GM18505 (cell line): ENCODE measurements at regions not wholly inside any gene's neighbourhood (a gene's known extent, or its start where the extent isn't known, plus 50 kb on each side); places are given as distances from the start of the nearest gene placed in this dataset.
"Not testable (repeated sequence)": the region's sequence is repeated elsewhere in the genome, so short reads cannot be mapped to it uniquely, and the experiment has no call there.

ENCODE experiments used
- ATAC-seq: cut with Tn5 transposase; IDR thresholded peaks from one replicate; pipeline ENCODE4 v1.9.1; 2021; ENCODE audit not compliant: unreplicated experiment
- POLR2A ChIP-seq: IDR thresholded peaks from 4 replicates; pipeline ENCODE4 v1.6.1; 2011; ENCODE audit warnings: borderline replicate concordance; ENCODE audit not compliant: insufficient read depth, insufficient read length; ENCODE audit errors: extremely low read depth

DNA sequence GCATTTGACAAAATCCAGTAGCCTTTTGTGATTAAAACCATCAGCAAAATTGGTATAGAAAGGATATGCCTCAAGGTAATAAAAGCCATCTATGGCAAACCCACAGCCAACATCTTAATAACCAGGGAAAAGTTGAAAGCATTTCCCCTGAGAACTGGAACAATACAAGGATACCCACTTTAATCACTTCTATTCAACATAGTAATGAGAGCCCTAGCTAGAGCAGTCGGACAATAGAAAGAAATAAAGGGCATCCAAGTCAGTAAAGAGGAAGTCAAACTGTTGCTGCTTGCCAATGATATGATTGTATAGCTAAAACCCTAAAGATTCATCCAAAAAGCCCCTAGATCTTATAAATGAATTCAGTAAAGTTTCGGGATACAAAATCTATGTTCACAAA lies 1510.3 kb downstream of the PCDH9 start:
- no peak for TF ChIP-seq POLR2A

GRCh38 chr13:65710514-65710913 lies 1519.6 kb downstream of the PCDH9 start:
- ATAC-seq: no peak
- no peak for TF ChIP-seq POLR2A

More for the DNA sequence above, 1510.3 kb downstream of the PCDH9 start:
- ATAC-seq: no peak

GRCh38 chr13:65697843-65698242 lies 1532.3 kb downstream of the PCDH9 start:
- ATAC-seq: no peak

GRCh38 chr13:65679240-65679639 lies 1550.9 kb downstream of the PCDH9 start:
- no peak for ATAC-seq
- TF ChIP-seq POLR2A: no peak

More at GRCh38 chr13:65697843-65698242, 1532.3 kb downstream of the PCDH9 start:
- TF ChIP-seq POLR2A: no peak

DNA sequence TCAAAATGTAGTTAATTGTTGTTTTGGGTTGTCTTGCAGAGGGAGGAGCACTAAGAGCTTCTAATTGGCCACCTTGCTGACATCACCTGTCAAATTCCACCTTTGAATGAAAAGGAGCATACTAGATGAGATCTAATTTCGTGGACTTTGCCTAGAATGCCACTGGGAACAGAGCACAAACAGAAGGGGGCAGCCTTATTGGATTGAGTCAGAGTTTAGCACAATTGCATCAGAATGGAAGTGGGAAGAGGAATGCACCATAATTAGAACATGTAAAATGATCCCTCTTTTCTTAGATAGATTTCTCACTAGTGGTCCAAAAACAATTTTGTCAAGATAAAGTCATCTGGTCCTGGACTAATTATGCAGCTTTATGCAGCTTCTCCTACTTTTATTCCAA lies 1552.2 kb downstream of the PCDH9 start:
- ATAC-seq: no peak
- TF ChIP-seq POLR2A: no peak

DNA sequence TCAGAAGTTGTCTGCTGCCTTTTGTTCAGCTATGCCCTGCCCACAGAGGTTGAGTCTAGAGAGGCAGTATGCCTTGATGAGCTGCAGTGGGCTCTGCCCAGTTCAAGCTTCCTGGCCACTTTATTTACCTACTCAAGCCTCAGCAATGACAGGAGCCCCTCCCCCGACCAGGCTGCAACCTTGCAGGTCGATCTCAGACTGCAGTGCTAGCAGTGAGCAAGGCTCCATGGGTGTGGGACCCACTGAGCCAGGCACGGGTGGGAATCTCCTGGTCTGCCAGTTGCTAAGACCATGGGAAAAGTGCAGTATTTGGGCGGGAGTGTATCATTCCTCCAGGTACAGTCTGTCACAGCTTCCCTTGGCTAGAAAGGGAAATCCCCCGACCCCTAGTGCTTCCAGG lies 1554.8 kb downstream of the PCDH9 start:
- ATAC-seq: not testable (repeated sequence)

- no peak for TF ChIP-seq POLR2A
- no peak for ATAC-seq
Measured at GRCh38 chr13:65670014-65670625, 1560.0 kb downstream of the PCDH9 start.

- no peak for TF ChIP-seq POLR2A
- no peak for ATAC-seq
Measured at GRCh38 chr13:65660731-65661130, 1569.4 kb downstream of the PCDH9 start.

DNA sequence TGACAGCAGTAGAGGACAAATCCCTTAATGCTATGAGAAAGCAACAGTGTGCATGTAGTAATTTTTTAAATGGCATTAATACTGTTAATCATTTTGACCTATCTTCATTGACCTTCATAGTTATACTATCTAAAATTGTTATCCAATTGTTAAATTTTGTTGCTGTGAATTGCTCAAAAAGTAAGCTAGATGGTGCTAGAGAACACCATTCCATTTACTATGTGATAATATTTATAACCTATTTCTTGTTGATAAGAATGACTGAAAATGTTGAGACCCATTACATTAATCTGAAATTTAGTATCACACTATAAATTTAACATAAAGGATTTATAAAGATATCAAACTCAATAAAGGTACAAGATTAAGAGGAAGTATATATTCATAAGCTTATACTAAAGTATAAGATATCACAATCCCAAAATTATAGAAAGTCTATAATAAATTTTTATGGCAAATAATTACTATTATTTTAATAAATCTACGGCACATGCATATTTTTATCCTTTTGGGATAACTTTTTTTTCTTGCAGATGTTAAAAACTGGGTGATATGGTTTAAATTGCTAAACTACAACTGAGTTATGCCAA lies 1573.3 kb downstream of the PCDH9 start:
- no peak for TF ChIP-seq POLR2A
- no peak for ATAC-seq

GRCh38 chr13:65653613-65654012 lies 1576.5 kb downstream of the PCDH9 start:
- ATAC-seq: no peak
- TF ChIP-seq POLR2A: no peak

- no peak for TF ChIP-seq POLR2A
- ATAC-seq: no peak
Measured at GRCh38 chr13:65650321-65650720, 1579.8 kb downstream of the PCDH9 start.

DNA sequence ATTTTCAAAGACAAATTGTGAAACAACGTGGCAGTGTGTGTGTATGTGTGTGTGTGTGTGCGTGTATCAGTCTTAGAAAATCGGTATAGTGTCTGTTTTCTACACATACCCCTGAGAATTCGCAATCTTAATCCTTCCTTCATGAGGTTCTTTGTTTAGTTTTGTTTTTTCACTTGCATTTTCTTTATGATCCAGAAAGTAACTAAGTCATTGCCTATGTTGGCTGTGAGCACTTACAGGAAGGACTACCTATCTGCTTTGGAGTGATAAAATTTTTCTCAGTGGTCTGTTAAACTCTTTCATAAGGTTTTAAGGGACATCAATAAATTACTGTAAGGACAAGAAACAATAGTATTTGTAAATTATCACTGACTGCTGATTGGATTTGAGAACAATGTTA lies 1587.1 kb downstream of the PCDH9 start:
- no peak for TF ChIP-seq POLR2A
- ATAC-seq: no peak

GRCh38 chr13:65642301-65642700 lies 1587.8 kb downstream of the PCDH9 start:
- no peak for TF ChIP-seq POLR2A
- no peak for ATAC-seq

DNA sequence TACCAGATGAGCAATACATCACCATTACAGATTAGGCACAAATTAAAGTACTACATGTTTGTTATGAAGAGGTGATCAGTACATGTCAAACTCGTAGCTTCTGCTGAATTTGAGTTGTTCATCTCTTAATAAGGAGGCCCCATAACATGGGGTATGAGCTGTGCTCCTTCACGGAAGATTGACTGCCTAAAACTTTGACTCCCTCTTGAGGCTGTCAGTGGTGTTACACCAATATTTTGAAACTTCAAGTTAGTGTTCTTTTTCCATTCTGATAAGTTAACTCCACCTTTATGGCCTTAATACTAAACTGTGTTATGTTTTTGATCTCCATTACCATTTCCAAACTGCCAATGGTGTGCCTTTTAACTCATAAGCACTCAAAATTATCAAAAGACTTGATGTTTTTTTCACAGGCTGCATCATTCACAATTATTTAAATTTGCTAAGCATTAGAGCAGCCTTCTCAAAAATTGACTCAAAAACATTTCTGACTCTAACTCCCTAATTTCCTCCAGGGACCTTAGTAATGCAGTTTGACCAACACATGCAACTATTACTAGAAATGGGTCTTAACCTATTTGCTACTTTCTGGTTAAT lies 1591.5 kb downstream of the PCDH9 start:
- TF ChIP-seq POLR2A: no peak
- ATAC-seq: peak; percentile 82

DNA sequence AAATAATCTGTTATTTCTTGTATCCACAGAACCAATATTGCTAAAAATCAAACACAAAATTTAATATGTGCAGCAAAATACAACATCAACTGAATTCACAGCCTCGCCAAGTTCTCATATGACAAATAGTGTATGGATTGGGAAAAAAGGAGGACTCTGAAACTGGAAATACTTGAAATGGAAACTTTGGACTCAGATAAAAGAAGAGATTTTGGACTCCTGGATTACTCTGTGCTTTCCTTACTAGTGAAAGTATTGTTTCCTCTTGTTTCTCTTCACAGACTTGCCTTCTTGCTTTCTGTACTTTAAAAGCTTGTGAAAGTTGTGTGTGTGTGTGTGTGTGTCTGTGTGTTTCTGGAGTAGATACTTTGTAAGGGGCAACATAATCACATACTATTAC lies 1596.3 kb downstream of the PCDH9 start:
- ATAC-seq: no peak
- no peak for TF ChIP-seq POLR2A

DNA sequence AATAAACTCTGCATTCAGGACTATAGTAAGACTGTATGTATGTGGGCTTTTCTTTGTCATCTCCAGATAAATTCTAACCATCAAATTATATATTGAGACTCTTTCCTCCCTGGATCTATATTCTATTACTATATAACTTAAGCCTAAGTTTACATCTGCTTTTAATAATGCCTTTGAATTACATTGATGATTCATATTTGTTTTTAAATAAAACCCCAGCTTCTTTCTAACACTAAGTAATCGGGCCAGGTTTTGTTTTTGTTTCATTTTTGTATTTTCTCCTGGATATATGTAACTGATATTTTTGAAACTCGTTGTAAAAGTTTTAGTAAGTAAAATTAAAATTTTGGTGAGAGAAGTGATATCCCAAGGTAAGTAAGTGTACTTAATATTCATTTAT lies 1599.1 kb downstream of the PCDH9 start:
- ATAC-seq: no peak
- TF ChIP-seq POLR2A: no peak
